HG03558 (cell line): ENCODE measurements at regions not wholly inside any gene's neighbourhood (a gene's known extent, or its start where the extent isn't known, plus 50 kb on each side); places are given as distances from the start of the nearest gene placed in this dataset.
"Not testable (repeated sequence)": the region's sequence is repeated elsewhere in the genome, so short reads cannot be mapped to it uniquely, and the experiment has no call there.

Experiments used
- ATAC-seq: cut with Tn5 transposase; IDR thresholded peaks from one replicate; pipeline ENCODE4 v1.9.1; 2021; ENCODE audit warnings: moderate number of reproducible peaks; ENCODE audit not compliant: unreplicated experiment; ENCODE audit errors: extremely low read depth

DNA sequence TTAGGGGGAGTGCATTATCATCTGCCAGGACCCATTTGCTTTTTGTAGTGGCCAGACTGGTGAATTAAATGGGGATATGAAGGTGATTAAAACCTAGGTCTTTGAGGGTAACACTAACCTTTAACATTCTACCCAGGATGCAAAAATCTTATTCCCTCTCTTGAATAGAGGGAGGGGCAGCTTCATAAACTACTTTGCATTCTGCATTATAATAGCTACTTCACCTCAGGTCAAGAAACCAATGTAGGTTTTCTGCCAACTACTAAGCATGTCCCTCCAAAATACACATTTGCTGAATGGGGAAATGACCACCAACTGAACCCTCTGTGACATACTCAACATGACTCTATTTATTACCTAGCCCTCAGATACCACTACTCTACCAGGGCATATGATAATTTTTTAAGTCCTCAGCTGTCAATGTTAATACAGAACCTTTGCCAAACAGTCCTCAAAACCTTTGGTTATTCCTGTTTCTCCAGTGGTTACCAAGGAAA, 477.6 kb upstream of the CD180 start:
- ATAC-seq, result no peak

DNA sequence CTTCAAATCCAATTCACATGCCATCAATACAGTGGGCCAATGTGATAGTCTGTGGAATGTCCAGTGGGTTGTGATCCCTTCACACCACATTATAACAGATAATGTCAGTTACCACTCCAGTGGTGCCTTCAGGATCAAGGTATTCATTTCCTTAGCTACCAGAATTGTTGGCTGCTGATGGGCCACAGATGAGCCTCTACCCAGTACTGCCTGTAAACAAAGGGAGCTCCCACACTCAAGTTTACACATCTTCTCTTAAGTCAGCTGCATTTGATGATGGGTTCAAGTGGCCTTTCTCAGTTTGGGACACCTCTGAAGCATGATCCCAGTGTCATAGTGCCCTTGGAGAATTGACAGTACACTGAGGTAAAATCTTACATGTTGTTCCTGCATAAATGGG, 477.0 kb upstream of the CD180 start:
- ATAC-seq, result no peak

GRCh38 chr5:67673180-67673579, 476.6 kb upstream of the CD180 start:
- no peak for ATAC-seq

GRCh38 chr5:67672636-67673035, 476.0 kb upstream of the CD180 start:
- no peak for ATAC-seq

DNA sequence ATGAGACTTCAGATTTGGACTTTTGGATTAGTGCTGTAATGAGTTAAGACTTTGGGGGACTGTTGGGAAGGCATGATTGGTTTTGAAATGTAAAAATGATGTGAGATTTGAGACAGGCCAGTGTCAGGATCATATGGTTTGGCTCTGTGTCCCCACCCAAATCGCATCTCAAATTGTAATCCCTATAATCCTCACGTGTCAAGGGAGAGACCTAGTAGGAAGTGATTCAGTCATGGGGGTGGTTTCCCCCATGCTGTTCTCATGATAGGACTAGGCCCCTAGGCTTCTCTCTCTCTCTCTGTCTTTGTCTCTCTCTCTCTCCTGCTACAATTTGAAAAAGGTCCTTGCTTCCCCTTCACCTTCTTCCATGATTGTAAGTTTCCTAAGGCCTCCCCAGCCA, 473.3 kb upstream of the CD180 start:
- no peak for ATAC-seq

DNA sequence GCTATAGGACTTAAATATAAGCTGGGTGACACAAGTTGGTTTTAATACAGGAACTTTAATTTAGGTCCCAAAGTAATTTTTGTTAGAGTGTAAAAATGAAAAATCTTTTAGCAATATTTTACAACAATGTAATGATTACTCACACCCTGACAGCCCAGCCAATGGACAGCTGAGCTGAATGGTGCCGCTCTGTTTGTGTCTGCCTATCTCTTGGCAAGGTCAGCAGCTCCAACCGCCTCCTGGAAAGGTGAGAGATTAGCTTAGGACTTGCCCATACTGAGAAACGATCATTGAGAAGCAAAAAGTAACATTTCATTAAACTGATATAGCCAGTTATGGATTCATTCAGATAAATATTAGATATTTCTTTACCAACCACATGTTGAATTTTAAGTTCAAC, 463.6 kb upstream of the CD180 start:
- no peak for ATAC-seq

- no peak for ATAC-seq
Measured at GRCh38 chr5:67659288-67659687, 462.7 kb upstream of the CD180 start.

GRCh38 chr5:67657055-67657454, 460.5 kb upstream of the CD180 start:
- no peak for ATAC-seq

GRCh38 chr5:67652201-67652600, 455.6 kb upstream of the CD180 start:
- no peak for ATAC-seq

GRCh38 chr5:67651180-67651579, 454.6 kb upstream of the CD180 start:
- no peak for ATAC-seq

DNA sequence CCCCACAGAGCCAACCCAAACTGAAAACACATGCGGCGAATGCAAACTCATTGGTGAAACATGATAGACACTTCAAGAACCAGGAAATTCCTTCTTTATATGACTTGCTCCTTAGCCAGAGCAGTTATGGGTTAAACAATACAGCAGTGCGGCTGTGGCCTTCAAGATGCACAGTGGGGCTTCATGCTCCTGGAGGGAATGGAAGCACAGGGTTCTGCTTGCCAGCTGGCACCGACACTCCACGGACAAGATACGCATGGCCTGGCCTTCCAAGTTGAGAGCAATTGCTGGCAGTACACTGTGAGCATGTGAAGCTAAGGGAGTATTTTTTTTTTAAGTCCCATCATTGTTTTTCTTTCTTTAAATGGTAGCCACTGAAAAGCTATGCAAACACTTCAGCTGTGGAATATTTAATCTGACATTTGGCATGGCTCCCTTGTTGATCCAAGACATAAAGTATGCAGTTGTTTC, 451.6 kb upstream of the CD180 start:
- no peak for ATAC-seq

DNA sequence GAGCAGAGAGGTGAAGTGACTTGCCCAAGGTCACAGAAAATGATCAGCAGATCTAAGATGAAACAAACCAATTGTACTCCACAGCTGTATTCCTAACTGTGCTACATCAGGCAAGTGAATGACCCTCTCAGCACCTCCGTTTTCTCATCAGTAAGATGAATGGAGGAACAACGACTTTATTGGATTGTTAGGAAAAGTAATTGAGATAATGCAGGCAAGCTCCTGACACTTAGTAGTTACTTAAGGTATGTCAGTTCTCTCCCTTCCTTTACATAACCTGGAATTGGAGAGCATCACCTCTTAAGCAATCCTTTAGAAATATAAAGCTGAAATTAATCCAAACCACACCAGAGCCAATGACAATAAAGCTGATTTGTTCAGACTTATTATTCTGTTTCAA, 451.2 kb upstream of the CD180 start:
- no peak for ATAC-seq

DNA sequence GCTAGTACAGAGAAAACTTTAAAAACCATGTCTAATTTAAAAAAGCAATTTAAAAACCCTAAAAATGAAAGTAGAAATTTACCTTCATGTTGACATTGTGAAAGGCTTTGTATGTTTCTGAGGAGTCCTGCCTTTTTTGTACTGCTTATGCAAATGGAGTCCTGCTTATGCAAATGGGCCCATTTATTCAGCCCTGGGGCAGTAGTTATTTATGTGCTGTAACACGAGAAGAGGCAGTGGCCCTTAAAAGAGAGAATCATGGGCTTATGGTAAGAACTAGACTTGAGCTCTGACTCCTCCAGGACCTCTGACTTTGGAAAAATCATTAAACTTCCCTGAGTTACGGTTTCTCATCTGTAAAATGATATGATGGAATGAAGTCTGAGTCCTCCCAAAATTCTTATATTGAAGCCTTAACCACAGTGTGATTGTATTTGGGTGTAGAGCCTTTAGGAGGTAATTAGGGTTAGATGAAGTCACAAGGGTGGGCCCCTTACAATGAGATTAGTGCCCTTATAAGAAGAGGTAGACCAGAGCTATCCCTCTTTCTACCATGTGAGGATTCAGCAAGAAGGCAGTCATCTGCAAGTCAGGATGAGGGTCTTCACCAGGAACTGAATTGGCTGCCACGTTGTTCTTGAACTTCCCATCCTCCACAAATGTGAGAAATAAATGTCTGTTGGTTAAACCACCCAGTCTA, 447.8 kb upstream of the CD180 start:
- ATAC-seq, result no peak

- ATAC-seq, result no peak
Measured at GRCh38 chr5:67643536-67643935, 446.9 kb upstream of the CD180 start.

- no peak for ATAC-seq
Measured at GRCh38 chr5:67639976-67640375, 443.4 kb upstream of the CD180 start.

DNA sequence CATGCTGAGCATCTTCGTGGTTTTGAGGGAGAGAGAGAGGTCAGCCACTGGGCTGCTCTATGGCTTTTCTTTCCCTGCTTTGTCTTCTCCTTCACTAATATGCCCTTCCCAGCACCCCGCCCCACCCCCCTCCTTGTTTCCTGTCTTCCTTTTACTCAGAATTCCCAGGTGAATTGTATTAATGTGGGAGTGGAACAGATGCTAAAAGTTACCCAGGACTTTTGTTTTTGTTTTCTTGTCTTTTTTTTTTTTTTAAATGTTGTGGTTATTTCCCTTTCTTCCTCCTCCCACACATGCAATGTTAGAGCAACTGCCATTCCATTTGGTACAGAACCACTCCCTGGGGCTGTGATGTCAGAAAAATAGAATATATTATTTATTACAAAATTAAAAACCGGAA, 442.7 kb upstream of the CD180 start:
- ATAC-seq, result no peak

DNA sequence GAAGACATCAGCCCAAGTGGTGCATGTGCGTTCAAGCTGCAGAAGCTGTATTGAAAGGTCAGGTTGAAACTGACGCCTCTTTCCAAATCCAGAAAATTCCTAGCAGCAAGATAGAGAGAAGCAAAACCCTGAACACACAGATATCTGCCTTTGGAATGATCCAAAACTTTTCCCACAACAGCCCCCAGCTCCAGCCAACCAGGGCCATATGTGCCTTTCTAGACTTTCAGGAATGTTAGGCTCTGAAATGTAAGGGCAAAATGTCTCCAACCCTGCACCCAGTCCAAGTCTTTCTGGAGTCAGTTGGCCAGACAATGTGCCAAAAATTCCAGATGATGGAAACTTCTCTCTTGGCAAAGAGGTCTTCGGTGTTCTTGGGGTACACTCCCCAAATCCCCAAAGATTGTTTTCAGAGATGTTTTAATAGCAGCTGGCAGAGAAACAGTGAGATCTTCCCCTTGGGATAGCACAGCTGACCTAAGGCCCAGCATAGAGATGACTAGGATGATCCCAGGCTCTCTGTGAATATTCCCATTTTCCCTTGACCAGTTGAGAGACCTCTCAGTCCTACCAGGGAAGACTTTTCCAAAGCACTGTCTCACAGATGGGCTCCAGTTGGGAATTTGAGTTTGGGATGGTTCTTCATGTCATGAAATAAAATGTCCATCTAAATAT, 440.4 kb upstream of the CD180 start:
- ATAC-seq, result no peak

DNA sequence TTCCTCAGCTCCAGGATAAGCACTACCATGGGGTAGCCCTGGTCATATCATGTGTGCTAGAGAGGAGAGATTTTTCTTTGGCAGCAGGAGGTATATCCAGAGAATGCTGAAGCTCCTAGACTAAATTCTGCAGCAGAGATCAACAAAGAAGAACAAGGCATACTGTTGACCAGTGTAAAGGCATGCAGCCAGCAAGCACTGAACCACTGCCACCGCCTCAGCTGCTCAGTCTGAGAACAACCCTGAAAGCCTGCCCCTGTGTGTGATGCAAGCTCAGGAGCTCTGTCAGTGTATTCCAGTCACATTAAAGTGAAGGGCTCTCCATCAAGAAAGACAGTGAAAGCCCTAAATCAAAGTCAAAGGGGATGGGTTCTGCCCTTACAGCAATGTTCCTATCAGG, 439.5 kb upstream of the CD180 start:
- ATAC-seq, result no peak

- ATAC-seq, result not testable (repeated sequence)
Measured at GRCh38 chr5:67627079-67627478, 430.5 kb upstream of the CD180 start.

GRCh38 chr5:67623078-67623477, 426.5 kb upstream of the CD180 start:
- no peak for ATAC-seq

DNA sequence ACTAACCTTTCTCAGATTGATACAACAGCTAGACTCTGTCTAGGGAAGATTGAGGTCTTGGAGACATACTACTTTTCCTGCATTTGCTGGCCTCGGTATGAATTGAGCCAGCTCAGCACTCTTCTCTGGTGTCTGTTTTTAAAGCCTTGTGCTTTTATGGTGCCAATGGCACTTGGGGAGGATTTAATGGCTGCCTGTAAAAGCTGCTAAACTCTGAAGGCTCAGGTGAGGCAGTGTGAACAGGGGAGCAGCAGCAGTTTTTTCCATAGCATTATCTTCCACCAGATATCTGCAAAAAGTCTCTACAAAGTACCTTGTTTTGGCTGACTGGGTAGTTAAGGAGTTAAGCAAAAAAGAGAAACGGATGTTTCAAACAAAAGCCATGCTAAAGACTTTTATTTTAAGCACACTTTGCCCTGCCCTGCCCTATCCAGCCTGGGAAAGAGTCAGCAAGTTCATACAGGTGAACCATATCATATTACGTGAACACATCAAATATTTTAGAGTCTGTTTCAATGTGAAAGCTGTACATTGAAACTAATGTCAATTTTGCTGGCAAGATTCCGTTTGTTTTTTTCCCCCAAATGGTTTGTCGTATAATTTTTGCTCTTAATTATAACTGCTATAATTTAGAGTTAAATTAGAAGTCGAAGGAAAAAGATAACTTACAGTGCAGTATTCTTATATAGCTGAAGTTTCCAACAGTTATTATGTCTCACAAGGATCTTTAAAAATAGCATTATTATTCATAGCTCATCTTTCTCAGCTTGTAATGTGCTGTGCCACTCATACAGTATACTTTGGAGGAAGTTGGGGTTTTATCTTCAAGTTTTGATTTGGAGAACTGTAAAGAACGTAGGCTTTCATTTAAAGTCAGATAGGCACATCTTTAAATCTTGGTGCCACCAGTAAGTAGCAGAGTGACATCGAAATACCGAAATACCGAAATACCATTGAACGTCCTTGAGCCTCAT, 424.1 kb upstream of the CD180 start:
- ATAC-seq, result no peak
